ENCODE measurements at regions not wholly inside any gene's neighbourhood (a gene's known extent, or its start where the extent isn't known, plus 50 kb on each side); places are given as distances from the start of the nearest gene placed in this dataset.

- H3K27ac ChIP-seq, result no peak overlapping the region
- peaks cover 0 to 3% of the 10 kb centered on the region in 2 donors for H3K27me3 ChIP-seq
- H3K4me3 ChIP-seq, result no peak overlapping the region
- TF ChIP-seq, protein P1, sequence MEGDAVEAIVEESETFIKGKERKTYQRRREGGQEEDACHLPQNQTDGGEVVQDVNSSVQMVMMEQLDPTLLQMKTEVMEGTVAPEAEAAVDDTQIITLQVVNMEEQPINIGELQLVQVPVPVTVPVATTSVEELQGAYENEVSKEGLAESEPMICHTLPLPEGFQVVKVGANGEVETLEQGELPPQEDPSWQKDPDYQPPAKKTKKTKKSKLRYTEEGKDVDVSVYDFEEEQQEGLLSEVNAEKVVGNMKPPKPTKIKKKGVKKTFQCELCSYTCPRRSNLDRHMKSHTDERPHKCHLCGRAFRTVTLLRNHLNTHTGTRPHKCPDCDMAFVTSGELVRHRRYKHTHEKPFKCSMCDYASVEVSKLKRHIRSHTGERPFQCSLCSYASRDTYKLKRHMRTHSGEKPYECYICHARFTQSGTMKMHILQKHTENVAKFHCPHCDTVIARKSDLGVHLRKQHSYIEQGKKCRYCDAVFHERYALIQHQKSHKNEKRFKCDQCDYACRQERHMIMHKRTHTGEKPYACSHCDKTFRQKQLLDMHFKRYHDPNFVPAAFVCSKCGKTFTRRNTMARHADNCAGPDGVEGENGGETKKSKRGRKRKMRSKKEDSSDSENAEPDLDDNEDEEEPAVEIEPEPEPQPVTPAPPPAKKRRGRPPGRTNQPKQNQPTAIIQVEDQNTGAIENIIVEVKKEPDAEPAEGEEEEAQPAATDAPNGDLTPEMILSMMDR (IDR thresholded peaks at IDR 0.05), result no peak
- no peaks in the 10 kb centered on the region for H3K4me1 ChIP-seq
- H3K36me3 ChIP-seq, result no peaks in the 10 kb centered on the region
- no peak for DNase-seq (ENCODE audit: low spot score)
- H3K9me3 ChIP-seq, result no peaks in the 10 kb centered on the region
Measured at GRCh38 chr17:79177877-79178276, 103.3 kb downstream of the ENGASE start.

DNA sequence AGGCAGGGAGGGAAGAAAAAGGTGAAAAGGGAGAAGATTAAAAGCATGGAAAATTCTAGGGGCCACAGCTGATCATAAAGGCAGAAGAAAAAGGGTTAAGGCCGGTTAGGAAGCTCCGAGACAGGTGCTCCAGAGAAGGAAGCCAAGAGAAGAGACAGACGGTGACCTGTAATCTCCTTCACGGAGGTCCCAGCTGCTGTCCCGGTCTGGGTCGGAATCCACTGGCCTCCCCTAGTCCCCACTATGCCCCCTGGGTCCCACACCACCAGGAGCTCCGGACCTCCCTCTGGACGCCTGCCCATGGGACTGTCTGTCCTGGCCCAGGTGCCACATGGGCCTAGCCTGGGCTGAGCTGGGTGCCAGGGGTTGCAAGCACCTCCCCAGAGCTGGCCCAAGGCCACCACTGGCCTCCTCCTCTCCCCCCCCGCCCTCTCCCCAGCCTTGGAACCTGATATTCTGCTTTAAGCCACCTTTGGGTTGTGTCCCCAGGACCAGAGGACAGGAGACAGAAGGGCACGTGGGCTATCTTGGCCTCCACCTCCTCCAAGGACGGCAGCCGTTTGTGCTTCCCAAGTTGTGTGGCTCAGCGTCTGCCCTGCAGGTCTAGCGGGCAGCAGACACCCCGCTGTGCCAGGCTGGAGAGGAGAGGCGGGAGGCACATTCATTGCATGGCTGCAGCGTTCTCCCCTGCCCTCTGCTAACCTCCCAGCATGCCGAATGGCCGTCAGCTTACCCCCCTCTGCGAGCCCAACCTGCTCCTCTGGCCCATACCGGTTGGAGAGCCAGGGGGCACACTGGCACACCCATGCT is 102.4 kb downstream of the ENGASE start:
- Histone ChIP-seq H3K4me1 (no peaks in the 10 kb centered on the region), H3K36me3 (no peaks in the 10 kb centered on the region), H3K27ac (no peak overlapping the region), H3K4me3 (no peak overlapping the region), H3K9me3 (no peaks in the 10 kb centered on the region), H3K27me3 (peaks cover 0 to under 1% of the 10 kb centered on the region in 2 donors)
- DNase-seq (ENCODE audit: low spot score), result no peak
- TF ChIP-seq, protein P1 (IDR thresholded peaks at IDR 0.05), result no peak

DNA sequence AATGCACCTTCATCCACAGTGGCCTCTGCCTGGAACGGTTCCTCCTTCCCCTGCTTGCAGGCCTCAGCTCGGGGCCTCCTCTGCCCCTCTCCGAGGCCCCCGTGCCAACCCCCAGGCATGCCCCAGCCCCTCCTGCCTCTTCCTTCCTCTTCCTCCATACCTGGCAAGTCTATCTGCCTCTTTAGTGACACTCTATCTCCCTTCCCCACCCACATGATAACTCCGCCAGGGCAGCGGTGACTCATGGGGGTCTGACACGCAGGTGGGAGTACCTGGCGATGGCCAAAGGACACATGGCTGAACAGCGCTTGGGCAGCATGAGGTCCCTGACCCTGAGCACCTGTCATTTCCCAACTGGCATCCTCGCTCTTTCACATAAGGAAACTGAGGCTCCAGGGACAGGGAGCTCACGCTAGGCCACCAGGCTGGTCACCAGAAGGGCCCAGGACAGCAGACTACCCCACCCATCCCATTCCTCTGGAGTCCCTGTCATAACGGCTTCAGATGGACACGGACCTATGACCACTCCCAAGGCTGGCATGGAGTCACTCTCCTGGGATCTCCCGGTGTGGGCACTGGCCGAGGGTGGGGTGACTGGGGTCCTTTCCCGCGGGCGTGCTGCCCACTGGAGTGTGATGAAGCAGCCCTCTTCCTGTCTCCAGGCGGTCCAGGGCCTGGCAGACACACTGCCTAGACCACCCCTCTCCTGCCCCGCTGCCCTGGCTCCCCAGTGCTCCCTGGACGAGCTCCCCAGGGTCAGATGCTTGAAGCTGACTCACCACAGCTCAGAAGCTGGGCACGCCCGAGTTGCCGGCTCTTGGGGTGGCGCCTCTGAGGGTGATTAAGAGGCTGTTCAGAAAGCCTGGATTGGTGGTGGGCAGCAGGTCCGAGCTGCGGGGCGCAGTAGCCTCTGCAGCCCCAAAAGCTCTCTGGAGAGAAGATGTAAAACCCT is 100.6 kb downstream of the ENGASE start:
- Histone ChIP-seq H3K27ac (no peak overlapping the region), H3K4me3 (no peak overlapping the region), H3K27me3 (no peaks in the 10 kb centered on the region), H3K36me3 (no peaks in the 10 kb centered on the region), H3K9me3 (no peaks in the 10 kb centered on the region), H3K4me1 (no peaks in the 10 kb centered on the region)
- TF ChIP-seq, protein P1 (IDR thresholded peaks at IDR 0.05), result no peak
- no peak for DNase-seq (ENCODE audit: low spot score)

DNA sequence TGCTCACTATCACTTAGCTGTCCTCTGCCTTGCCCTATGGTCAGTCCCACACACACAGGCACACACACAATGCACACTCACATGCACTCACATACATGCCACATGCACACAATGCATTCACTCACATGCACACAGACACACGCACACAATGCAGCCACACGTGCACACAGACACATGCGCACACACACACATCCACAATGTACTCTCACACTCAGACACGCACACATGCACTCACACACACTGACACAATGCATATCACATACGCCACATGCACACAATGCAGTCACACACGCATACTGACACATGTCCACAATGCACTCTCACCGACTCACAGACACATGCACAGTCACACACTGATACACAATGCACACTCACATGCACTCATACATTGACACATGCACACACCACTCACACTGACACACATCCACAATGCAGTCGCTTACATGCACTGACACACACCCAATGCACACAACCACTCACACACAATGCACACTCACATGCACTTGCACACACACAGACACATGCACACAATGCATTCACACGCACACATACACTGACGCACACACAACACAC is 99.7 kb downstream of the ENGASE start:
- no peak for DNase-seq (ENCODE audit: low spot score)
- no peaks in the 10 kb centered on the region for H3K36me3 ChIP-seq
- H3K4me1 ChIP-seq, result no peaks in the 10 kb centered on the region
- TF ChIP-seq, protein P1 (IDR thresholded peaks at IDR 0.05), result no peak
- H3K27me3 ChIP-seq, result no peaks in the 10 kb centered on the region
- no peaks in the 10 kb centered on the region for H3K9me3 ChIP-seq
- no peak overlapping the region for H3K4me3 ChIP-seq
- no peak overlapping the region for H3K27ac ChIP-seq

GRCh38 chr17:79171188-79171587 is 96.6 kb downstream of the ENGASE start:
- Histone ChIP-seq H3K36me3 (no peaks in the 10 kb centered on the region), H3K4me1 (no peaks in the 10 kb centered on the region), H3K9me3 (no peaks in the 10 kb centered on the region), H3K27me3 (no peaks in the 10 kb centered on the region), H3K4me3 (no peak overlapping the region), H3K27ac (no peak overlapping the region)
- TF ChIP-seq, protein P1 (IDR thresholded peaks at IDR 0.05), result no peak
- DNase-seq (ENCODE audit: low spot score), result no peak
